HL-60 (cell line): ENCODE measurements at regions not wholly inside any gene's neighbourhood (a gene's known extent, or its start where the extent isn't known, plus 50 kb on each side); places are given as distances from the start of the nearest gene placed in this dataset.

Experiments
- DNase-seq, 2 experiments: peaks; one replicate each; pipeline ENCODE4 v3.0.0-alpha.2; 2010 to 2020; ENCODE audit warnings: low read depth in 1 of 2, low spot score in 1 of 2
- H3K27ac ChIP-seq: fragments of 250-450 bp; sonication (Bioruptor Pico); replicated peaks from 2 replicates; pipeline ENCODE4 v1.5.1; 2020; ENCODE audit warnings: mild to moderate bottlenecking, moderate library complexity
- H3K27me3 ChIP-seq: fragments of 250-450 bp; sonication (Bioruptor Pico); 2 replicates; pipeline ENCODE4 v1.5.1; 2021; ENCODE audit warnings: mild to moderate bottlenecking, moderate library complexity; ENCODE audit not compliant: insufficient read depth, poor library complexity, severe bottlenecking
- H3K4me3 ChIP-seq: replicated peaks from 2 replicates; pipeline ENCODE4 v1.5.1; 2011; ENCODE audit warnings: mild to moderate bottlenecking, control low read depth, low read length; ENCODE audit not compliant: insufficient read depth
- GABPA ChIP-seq: IDR thresholded peaks from 2 replicates; pipeline ENCODE4 v1.6.1; 2012; ENCODE audit warnings: low read depth
- POLR2AphosphoS5 ChIP-seq: IDR thresholded peaks from 2 replicates; pipeline ENCODE4 v1.6.1; 2012; ENCODE audit warnings: low read depth
- SPI1 ChIP-seq: IDR thresholded peaks from 2 replicates; pipeline ENCODE4 v1.6.1; 2012; ENCODE audit warnings: low read depth, mild to moderate bottlenecking, borderline replicate concordance
- TF ChIP-seq, protein P1 (sequence below): IDR thresholded peaks from one replicate; pipeline ENCODE4 v1.5.1; 2011; ENCODE audit warnings: low read length, control low read depth, inconsistent platforms; ENCODE audit not compliant: insufficient read depth
- TF ChIP-seq, protein P2 (sequence below): IDR thresholded peaks from 2 replicates; pipeline ENCODE4 v1.6.1; 2012; ENCODE audit warnings: low read depth; ENCODE audit not compliant: insufficient replicate concordance

GRCh38 chr2:9063023-9063606, 59.6 kb upstream of the MBOAT2 start:
- DNase-seq: no peak
- H3K27ac ChIP-seq: no peak overlapping the region
- no peak overlapping the region for H3K4me3 ChIP-seq
- no peaks in the 10 kb centered on the region for H3K27me3 ChIP-seq
- TF ChIP-seq SPI1 (no peak), POLR2AphosphoS5 (no peak), GABPA (no peak)
- TF ChIP-seq, protein P1, sequence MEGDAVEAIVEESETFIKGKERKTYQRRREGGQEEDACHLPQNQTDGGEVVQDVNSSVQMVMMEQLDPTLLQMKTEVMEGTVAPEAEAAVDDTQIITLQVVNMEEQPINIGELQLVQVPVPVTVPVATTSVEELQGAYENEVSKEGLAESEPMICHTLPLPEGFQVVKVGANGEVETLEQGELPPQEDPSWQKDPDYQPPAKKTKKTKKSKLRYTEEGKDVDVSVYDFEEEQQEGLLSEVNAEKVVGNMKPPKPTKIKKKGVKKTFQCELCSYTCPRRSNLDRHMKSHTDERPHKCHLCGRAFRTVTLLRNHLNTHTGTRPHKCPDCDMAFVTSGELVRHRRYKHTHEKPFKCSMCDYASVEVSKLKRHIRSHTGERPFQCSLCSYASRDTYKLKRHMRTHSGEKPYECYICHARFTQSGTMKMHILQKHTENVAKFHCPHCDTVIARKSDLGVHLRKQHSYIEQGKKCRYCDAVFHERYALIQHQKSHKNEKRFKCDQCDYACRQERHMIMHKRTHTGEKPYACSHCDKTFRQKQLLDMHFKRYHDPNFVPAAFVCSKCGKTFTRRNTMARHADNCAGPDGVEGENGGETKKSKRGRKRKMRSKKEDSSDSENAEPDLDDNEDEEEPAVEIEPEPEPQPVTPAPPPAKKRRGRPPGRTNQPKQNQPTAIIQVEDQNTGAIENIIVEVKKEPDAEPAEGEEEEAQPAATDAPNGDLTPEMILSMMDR: no peak
- TF ChIP-seq, protein P2, sequence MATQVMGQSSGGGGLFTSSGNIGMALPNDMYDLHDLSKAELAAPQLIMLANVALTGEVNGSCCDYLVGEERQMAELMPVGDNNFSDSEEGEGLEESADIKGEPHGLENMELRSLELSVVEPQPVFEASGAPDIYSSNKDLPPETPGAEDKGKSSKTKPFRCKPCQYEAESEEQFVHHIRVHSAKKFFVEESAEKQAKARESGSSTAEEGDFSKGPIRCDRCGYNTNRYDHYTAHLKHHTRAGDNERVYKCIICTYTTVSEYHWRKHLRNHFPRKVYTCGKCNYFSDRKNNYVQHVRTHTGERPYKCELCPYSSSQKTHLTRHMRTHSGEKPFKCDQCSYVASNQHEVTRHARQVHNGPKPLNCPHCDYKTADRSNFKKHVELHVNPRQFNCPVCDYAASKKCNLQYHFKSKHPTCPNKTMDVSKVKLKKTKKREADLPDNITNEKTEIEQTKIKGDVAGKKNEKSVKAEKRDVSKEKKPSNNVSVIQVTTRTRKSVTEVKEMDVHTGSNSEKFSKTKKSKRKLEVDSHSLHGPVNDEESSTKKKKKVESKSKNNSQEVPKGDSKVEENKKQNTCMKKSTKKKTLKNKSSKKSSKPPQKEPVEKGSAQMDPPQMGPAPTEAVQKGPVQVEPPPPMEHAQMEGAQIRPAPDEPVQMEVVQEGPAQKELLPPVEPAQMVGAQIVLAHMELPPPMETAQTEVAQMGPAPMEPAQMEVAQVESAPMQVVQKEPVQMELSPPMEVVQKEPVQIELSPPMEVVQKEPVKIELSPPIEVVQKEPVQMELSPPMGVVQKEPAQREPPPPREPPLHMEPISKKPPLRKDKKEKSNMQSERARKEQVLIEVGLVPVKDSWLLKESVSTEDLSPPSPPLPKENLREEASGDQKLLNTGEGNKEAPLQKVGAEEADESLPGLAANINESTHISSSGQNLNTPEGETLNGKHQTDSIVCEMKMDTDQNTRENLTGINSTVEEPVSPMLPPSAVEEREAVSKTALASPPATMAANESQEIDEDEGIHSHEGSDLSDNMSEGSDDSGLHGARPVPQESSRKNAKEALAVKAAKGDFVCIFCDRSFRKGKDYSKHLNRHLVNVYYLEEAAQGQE: no peak

DNA sequence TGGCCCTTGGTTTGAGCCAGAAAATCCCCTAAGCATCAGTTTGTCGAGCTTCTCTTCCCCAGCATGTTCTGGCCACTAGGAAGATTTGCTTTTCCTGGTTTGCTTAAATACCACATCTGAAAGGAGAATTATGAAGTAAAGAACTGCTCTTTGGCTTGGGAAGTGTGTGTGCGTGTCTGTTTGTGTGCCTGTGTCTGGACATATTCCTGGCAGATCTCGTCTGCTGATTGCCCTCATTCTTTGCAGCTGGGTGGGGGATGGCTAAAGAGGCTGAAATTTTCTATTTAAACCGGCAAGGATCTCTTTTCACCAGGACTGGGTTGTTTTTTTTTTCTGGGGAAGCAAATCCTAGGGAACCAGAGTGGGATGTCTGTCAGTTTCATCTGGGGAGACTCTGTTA, 57.3 kb upstream of the MBOAT2 start:
- H3K27me3 ChIP-seq: no peaks in the 10 kb centered on the region
- TF ChIP-seq POLR2AphosphoS5 (no peak), SPI1 (no peak), GABPA (no peak)
- TF ChIP-seq, protein P2: no peak
- TF ChIP-seq, protein P1: no peak
- no peak overlapping the region for H3K27ac ChIP-seq
- no peak for DNase-seq
- H3K4me3 ChIP-seq: no peak overlapping the region

GRCh38 chr2:9057939-9058761, 54.7 kb upstream of the MBOAT2 start:
- Histone ChIP-seq H3K27me3 (no peaks in the 10 kb centered on the region), H3K27ac (no peak overlapping the region), H3K4me3 (no peak overlapping the region)
- DNase-seq: no peak
- no peak for TF ChIP-seq GABPA
- TF ChIP-seq POLR2AphosphoS5: no peak
- no peak for TF ChIP-seq SPI1
- TF ChIP-seq, protein P1: no peak
- TF ChIP-seq, protein P2: no peak
